ENCODE measurements at regions not wholly inside any gene's neighbourhood (a gene's known extent, or its start where the extent isn't known, plus 50 kb on each side); places are given as distances from the start of the nearest gene placed in this dataset.

DNA sequence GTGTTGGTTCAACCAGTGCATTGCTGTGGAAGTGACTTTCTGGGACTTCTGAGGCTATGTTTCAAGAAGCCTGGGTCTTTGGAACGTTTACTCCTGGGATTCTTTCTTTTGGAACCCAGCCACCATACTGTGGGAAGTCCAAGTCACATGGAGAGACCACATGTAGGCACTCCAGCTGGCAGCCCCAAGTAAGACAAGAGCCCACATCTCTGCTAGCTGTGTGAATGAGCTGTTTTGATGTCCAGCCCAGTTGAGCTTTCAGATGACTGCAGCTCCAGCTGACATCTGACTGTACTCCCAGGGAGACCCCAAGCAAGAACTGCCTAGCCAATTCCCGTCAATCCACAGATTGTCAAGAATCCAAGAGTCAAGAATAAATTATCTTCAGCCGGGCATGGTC, 60.1 kb upstream of the SPATA31D4 start:
- no peak overlapping the region for H3K4me3 Mint-ChIP-seq
- CTCF ChIA-PET, result no interaction called here
- no peaks in the 10 kb centered on the region for H3K4me1 Mint-ChIP-seq

DNA sequence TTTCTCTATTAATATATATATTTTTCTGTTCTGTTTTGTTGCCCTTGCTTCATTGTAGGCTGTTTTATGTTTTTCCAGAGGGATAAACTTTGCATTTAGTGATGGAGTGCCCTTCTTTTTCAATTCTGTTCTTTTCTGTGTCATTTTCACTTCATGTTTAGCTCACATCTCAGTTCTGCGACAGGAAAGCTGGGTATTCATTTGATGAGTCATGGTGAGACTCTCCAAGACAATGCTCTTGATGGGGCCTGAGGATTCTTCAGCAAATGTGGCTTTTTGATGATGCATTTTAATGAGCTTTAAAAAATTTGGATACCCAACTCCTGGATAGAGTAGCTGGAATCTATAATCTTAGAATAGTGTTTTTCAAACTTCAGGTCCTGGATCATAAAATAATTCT, 56.5 kb upstream of the SPATA31D4 start:
- Mint-ChIP-seq H3K4me3 (no peak overlapping the region), H3K9me3 (peaks cover 4% of the 10 kb centered on the region), H3K27me3 (no peaks in the 10 kb centered on the region), H3K36me3 (ENCODE audit: low read depth) (no peaks in the 10 kb centered on the region), H3K4me1 (no peaks in the 10 kb centered on the region), H3K27ac (no peak overlapping the region)
- DNase-seq, result no peak
- CTCF ChIA-PET, result no interaction called here
- POLR2A ChIA-PET, result no interaction called here

More for the DNA sequence above, 60.1 kb upstream of the SPATA31D4 start:
- H3K36me3 Mint-ChIP-seq (ENCODE audit: low read depth), result no peaks in the 10 kb centered on the region
- peaks cover 4% of the 10 kb centered on the region for H3K9me3 Mint-ChIP-seq
- H3K27me3 Mint-ChIP-seq, result no peaks in the 10 kb centered on the region
- DNase-seq, result no peak
- no peak overlapping the region for H3K27ac Mint-ChIP-seq
- POLR2A ChIA-PET, result no interaction called here

DNA sequence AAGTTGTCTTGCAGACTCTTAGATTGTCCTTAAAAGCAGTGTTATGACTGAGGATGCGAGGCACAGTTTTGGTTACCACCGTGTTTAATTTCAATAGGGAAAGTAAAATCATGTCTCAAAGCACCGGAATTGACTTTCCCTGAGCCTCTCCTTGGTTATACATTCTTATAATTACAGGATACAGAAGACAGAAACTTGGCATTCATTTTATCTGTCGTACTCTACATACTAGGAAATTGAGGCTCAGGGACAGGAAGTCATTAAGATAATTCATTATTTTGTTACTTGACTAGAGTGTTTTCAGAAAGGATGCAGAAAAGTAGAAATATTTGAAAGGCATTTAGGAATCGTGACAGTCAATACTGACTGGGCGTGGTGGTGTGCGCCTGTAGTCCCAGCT, 54.0 kb upstream of the SPATA31D4 start:
- Mint-ChIP-seq H3K4me3 (no peak overlapping the region), H3K27ac (no peak overlapping the region), H3K27me3 (no peaks in the 10 kb centered on the region), H3K4me1 (no peaks in the 10 kb centered on the region), H3K9me3 (no peaks in the 10 kb centered on the region), H3K36me3 (ENCODE audit: low read depth) (no peaks in the 10 kb centered on the region)
- ChIA-PET CTCF (no interaction called here), POLR2A (no interaction called here)
- DNase-seq, result no peak

DNA sequence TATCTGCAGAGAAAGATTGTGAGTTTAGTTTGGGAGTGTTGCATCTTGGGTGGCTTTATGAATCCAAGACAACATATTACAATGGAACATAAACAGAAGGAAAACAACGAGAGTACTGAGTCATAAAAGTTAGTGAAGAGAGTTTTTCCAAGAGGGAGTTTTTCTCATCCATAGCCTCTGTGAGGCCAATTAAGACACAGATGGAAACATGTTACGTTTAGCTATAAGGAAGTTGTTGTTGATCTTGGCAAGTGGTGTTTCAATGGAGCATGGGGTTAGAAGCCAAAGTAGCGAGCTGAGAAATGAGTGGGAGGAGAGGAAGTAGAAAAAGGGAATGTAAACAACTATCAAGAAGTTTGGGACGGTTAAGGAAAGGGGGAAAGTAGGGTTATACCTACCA, 53.3 kb upstream of the SPATA31D4 start:
- CTCF ChIA-PET, result no interaction called here
- no peaks in the 10 kb centered on the region for H3K4me1 Mint-ChIP-seq
- no peaks in the 10 kb centered on the region for H3K36me3 Mint-ChIP-seq (ENCODE audit: low read depth)
- H3K4me3 Mint-ChIP-seq, result no peak overlapping the region
- no peaks in the 10 kb centered on the region for H3K27me3 Mint-ChIP-seq
- POLR2A ChIA-PET, result no interaction called here
- H3K9me3 Mint-ChIP-seq, result no peaks in the 10 kb centered on the region
- DNase-seq, result no peak
- H3K27ac Mint-ChIP-seq, result no peak overlapping the region

DNA sequence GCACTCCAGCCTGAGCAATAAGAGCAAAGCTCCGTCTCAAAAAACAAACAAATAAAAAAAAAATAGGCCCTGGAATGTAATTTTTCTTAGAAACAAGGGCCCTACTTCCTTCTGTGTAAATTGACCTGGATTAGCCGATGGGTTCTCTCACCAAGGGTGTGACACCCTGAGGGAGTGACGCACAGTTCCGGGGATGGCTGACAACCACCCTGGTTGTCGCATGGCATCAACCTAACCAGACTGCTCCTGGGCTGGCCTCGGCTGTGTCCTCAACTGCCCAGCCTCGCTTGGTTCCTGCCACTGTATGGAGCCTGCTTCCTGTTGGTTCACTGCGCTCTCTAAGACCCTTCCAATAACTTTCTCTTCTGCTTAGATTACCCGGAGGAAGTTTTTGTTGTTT, 51.2 kb upstream of the SPATA31D4 start:
- ChIA-PET CTCF (no interaction called here), POLR2A (no interaction called here)
- no peak overlapping the region for H3K4me3 Mint-ChIP-seq
- H3K9me3 Mint-ChIP-seq, result no peaks in the 10 kb centered on the region
- DNase-seq, result no peak
- no peaks in the 10 kb centered on the region for H3K4me1 Mint-ChIP-seq
- no peaks in the 10 kb centered on the region for H3K36me3 Mint-ChIP-seq (ENCODE audit: low read depth)
- H3K27me3 Mint-ChIP-seq, result no peaks in the 10 kb centered on the region
- H3K27ac Mint-ChIP-seq, result no peak overlapping the region

All from activated CD4-positive, alpha-beta T cell treated with anti-CD3 and anti-CD28 coated beads, Interleukin-2, amount 10 ng/mL, durations not matched to agents 7 days and 5 days (primary cell).